Lower leg skin (tissue), 4 donors: ENCODE measurements at regions not wholly inside any gene's neighbourhood (a gene's known extent, or its start where the extent isn't known, plus 50 kb on each side); places are given as distances from the start of the nearest gene placed in this dataset.
A peak's percentile ranks its signal among the peaks of the same experiment; 100 is the strongest.

Source experiments
- DNase-seq, 2 donors: peaks; one replicate each; pipeline ENCODE4 v3.0.0-alpha.2; 2019; ENCODE audit warnings: low spot score in 2 of 2
- H3K4me3 ChIP-seq: fragments of 200-600 bp; sonication (generic); 2 replicates; pipeline ENCODE4 v1.5.1; 2017; ENCODE audit warnings: mild to moderate bottlenecking, low read depth; ENCODE audit not compliant: poor library complexity, severe bottlenecking
- CTCF ChIP-seq, 3 donors: fragments of 450-650 bp; IDR thresholded peaks; one replicate each; pipeline ENCODE4 v1.5.1; 2016; ENCODE audit warnings: antibody characterized with exemption in 3 of 3, mild to moderate bottlenecking in 3 of 3, moderate library complexity in 2 of 3
- POLR2A ChIP-seq, 2 donors: fragments of 450-650 bp; IDR thresholded peaks; one replicate each; pipeline ENCODE4 v1.6.1; 2016 to 2017; ENCODE audit warnings: antibody characterized with exemption in 2 of 2, mild to moderate bottlenecking in 1 of 2, moderate library complexity in 1 of 2
- WGBS, 2 donors: methylation state at CpG; one replicate each; pipeline ENCODE4 v1.1.5; 2018; 5-methylcytosine and 5-hydroxymethylcytosine counted together
- intact Hi-C: fragments of 100-400 bp; cut with DNase I; formaldehyde crosslinking; loops from one replicate; pipeline ENCODE4 v1.15.0; 2023; ENCODE audit warnings: low total_unique reads

- no peak for DNase-seq
- intact Hi-C loops, result no loop called here
- H3K4me3 ChIP-seq, result no peak overlapping the region
- WGBS, 2 donors, result 56 to 62% methylated on average over 7 of the region's 7 CpGs
- TF ChIP-seq POLR2A (IDR thresholded peaks at IDR 0.05) (no peak), CTCF (IDR thresholded peaks at IDR 0.05) (no peak)
Observed at GRCh38 chr1:201763455-201764140, 65.4 kb upstream of the IPO9 start.

GRCh38 chr1:201764166-201764565 is 64.8 kb upstream of the IPO9 start:
- no peak for TF ChIP-seq POLR2A (IDR thresholded peaks at IDR 0.05)
- TF ChIP-seq CTCF (IDR thresholded peaks at IDR 0.05), result no peak
- DNase-seq, result no peak
- 82 to 84% methylated on average over 4 of the region's 4 CpGs for WGBS, 2 donors
- H3K4me3 ChIP-seq, result no peak overlapping the region
- intact Hi-C loops, result no loop called here

- WGBS, 2 donors, result 74 to 85% methylated on average over 2 of the region's 2 CpGs
- no peak for TF ChIP-seq CTCF (IDR thresholded peaks at IDR 0.05)
- intact Hi-C loops, result no loop called here
- H3K4me3 ChIP-seq, result no peak overlapping the region
- no peak for DNase-seq
Observed at GRCh38 chr1:201764579-201764978, 64.4 kb upstream of the IPO9 start.

- intact Hi-C loops, result no loop called here
- DNase-seq, result peak in 1 of 2 donors; percentile 51
- 55 to 65% methylated on average over 7 of the region's 7 CpGs for WGBS, 2 donors
- no peak overlapping the region for H3K4me3 ChIP-seq
- TF ChIP-seq POLR2A (IDR thresholded peaks at IDR 0.05), result no peak
- no peak for TF ChIP-seq CTCF (IDR thresholded peaks at IDR 0.05)
Observed at GRCh38 chr1:201766131-201766866, 62.7 kb upstream of the IPO9 start.

GRCh38 chr1:201767339-201767738 is 61.6 kb upstream of the IPO9 start:
- intact Hi-C loops, result no loop called here
- WGBS, 2 donors, result 96 to 97% methylated on average over 6 of the region's 6 CpGs
- TF ChIP-seq POLR2A (IDR thresholded peaks at IDR 0.05) (no peak), CTCF (IDR thresholded peaks at IDR 0.05) (no peak)
- H3K4me3 ChIP-seq, result no peak overlapping the region
- DNase-seq, result no peak
